Head of caudate nucleus (tissue), 42 donors: ENCODE measurements at regions not wholly inside any gene's neighbourhood (a gene's known extent, or its start where the extent isn't known, plus 50 kb on each side); places are given as distances from the start of the nearest gene placed in this dataset.

Source experiments
- DNase-seq, 42 donors: peaks; one replicate each; pipeline versions ENCODE4 v3.0.0 to v3.0.0-alpha.2; 2020 to 2021; ENCODE audit warnings: mixed read lengths in 7 of 42
- intact Hi-C: fragments of 100-400 bp; cut with DNase I; formaldehyde crosslinking; loops from one replicate; pipeline ENCODE4 v1.15.0; 2022

- no peak for DNase-seq
- intact Hi-C loops: no loop called here
These were observed 238.6 kb upstream of the TPM1 start for GRCh38 chr15:62803856-62804400.

DNA sequence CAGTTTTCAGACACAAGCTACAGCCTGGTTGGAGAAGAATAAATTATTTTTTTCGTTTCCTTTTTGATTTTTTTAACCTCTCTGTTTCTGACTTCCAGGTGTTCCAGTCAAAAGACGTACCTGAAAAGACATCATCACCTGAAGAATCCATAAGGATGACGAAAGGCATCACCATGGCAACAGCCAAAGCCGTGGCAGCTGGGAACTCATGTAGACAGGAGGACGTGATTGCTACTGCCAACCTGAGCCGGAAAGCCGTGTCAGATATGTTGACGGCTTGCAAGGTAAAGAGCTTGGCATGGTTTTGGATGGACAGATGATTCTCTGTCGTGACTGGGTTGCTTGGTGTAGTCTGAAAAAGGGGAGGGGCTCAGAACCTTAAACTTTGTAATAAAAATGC lies 237.0 kb upstream of the TPM1 start:
- intact Hi-C loops: no loop called here
- no peak for DNase-seq

GRCh38 chr15:62807539-62808130 lies 234.9 kb upstream of the TPM1 start:
- DNase-seq: no peak
- intact Hi-C loops: no loop called here

DNA sequence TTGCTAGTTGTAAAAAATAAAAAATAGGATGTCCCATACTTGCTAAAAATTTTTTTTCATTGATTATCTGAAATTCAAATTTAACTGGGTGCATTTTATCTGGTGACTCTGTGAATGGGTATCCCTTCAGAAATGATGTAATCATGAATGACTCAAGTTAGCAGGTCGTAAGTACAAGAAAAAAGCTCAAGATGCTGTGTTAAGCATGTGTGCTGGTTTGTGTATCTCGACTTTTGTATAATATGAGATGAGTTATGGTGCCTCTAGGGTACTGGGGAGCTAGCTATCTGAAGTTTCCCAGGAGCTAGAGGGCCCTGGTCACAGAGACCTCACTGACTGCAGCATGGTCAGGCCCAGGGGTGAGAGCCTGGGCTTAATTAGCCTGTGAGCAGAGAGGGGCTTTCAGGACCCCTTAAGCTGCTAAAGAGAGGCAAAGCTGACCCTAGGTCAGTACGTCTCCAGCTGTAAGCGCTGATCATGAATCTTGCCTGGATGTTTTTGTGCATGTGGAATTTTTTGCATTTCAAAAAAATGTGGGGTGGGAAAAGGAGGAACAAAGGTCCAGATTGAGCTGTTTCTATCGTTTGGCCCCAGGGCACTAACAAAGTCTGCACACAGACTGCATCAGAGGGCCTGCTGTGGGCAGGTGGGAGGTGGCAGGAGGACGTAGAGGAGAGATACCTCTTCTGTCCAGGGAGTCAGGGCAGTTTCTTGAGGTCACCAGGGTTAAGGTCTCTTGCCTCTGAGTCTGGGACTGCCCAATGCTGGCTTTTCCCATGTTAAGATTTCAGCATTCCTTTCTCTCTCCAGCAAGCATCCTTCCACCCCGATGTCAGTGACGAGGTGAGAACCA lies 233.2 kb upstream of the TPM1 start:
- DNase-seq: no peak
- intact Hi-C loops: no loop called here

- no peak for DNase-seq
- intact Hi-C loops: no loop called here
These were observed 232.6 kb upstream of the TPM1 start for GRCh38 chr15:62809968-62810260.

DNA sequence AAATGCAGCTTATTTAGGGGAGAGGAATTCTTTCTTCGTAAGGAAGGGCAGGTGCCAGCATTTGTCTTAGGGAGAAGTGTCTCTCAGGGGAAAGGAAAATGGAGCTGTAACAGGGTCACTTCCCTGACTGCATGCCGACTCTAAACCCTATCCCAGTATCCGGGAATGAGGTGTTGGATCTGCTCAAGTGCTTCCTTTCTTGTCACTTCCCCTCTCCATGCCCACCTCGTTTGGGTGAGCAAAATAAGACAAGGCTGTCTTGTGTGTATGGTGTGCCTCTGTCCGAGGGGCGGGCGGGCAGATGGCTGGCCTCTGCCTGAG lies 230.1 kb upstream of the TPM1 start:
- intact Hi-C loops: no loop called here
- DNase-seq: no peak

DNA sequence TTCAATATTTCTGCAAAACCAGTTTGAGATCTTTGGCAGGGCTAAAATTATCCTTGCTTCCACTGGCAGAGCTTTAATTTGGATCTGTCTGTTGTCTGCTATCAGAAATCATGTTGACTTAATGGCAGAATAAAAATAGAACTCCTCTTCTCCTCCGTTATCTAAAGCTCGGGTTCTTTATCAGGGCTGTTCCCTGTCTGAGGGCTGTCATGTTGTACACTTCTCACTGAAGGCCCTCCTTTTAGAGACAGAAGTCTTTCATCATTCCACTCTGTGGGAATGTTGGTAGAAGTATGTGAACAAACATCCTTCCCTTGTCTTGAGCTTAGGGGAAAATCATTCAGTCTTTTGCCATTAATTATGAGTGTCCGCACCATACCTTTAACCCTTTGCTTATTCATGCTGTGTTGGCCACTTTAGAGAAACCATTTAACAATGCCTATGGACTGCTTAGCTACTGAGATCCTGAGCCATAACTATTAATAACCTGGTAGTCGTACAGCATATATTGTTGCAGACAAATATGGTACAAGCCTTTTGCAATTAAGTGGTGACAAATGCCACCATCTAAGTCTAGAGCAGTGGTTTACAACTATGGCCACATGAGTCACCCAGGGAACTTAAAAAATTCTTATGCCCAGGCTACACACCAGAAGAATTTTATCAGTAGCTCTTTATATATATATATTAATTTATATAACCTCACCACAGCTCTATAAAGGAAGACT lies 226.0 kb upstream of the TPM1 start:
- intact Hi-C loops: no loop called here

GRCh38 chr15:62818691-62819090 lies 223.9 kb upstream of the TPM1 start:
- intact Hi-C loops: no loop called here
- no peak for DNase-seq

More for the DNA sequence above, 226.0 kb upstream of the TPM1 start:
- DNase-seq: no peak

- intact Hi-C loops: no loop called here
- no peak for DNase-seq
These were observed 221.0 kb upstream of the TPM1 start for GRCh38 chr15:62821384-62822131.

GRCh38 chr15:62822228-62822627 lies 220.3 kb upstream of the TPM1 start:
- DNase-seq: no peak
- intact Hi-C loops: no loop called here

DNA sequence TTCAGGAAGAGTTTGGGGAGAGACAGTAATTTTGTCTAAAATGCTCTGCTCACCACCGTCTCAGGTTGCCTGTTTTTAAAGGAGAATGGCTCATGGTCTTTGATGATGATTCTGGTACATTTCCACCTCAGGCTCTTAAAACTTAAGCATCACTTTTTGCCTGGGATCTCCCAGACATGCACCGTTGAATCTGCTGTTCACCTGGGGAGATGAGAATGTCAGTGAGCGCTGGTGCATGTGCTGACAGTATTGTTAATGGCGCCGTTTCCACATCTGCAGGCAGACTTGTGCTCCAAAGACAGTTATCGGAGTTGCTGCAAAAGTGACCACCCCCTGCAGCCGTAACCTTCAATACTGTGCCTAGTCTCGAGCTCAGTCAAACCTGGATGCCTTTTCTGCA lies 219.0 kb upstream of the TPM1 start:
- intact Hi-C loops: no loop called here

GRCh38 chr15:62824111-62825015 lies 218.2 kb upstream of the TPM1 start:
- DNase-seq: no peak
- intact Hi-C loops: no loop called here

More for the DNA sequence above, 219.0 kb upstream of the TPM1 start:
- no peak for DNase-seq

DNA sequence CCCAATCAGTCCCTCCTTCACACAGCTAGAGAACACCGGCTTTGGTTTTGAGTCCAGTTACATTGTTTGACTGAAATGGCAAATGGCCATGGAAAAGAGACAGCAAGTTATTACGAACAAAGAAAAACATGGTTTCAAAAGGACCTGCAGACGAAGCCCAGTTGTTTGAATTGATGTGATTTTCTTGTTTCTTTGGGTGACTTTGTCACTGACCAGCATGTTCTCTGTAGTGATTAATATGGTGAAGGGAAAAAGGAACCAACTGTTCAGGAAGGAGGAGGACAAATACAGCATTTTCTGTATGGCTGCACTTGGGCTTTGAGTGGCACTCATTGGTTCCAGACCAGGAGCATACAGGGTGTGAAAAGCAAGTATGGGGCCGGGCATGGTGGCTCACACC lies 217.4 kb upstream of the TPM1 start:
- intact Hi-C loops: no loop called here
- no peak for DNase-seq

- no peak for DNase-seq
- intact Hi-C loops: no loop called here
These were observed 216.0 kb upstream of the TPM1 start for GRCh38 chr15:62826561-62826960.

GRCh38 chr15:62828364-62828763 lies 214.2 kb upstream of the TPM1 start:
- intact Hi-C loops: no loop called here
- no peak for DNase-seq

GRCh38 chr15:62832231-62832630 lies 210.3 kb upstream of the TPM1 start:
- intact Hi-C loops: no loop called here
- no peak for DNase-seq

GRCh38 chr15:62833646-62834045 lies 208.9 kb upstream of the TPM1 start:
- no peak for DNase-seq
- intact Hi-C loops: no loop called here

GRCh38 chr15:62834686-62835329 lies 207.7 kb upstream of the TPM1 start:
- DNase-seq: no peak
- intact Hi-C loops: no loop called here
